Ascending aorta (tissue), 2 donors: ENCODE measurements at regions not wholly inside any gene's neighbourhood (a gene's known extent, or its start where the extent isn't known, plus 50 kb on each side); places are given as distances from the start of the nearest gene placed in this dataset.

Source experiments
- DNase-seq, 2 donors: peaks; one replicate each; pipeline ENCODE4 v3.0.0-alpha.2; 2019; ENCODE audit warnings: low spot score in 2 of 2
- H3K27ac ChIP-seq, 2 donors: fragments of 200-600 bp; sonication (generic); one replicate each; pipeline ENCODE4 v1.5.1; 2016 to 2017; ENCODE audit warnings: mild to moderate bottlenecking in 1 of 2
- H3K27me3 ChIP-seq: fragments of 200-600 bp; sonication (generic); one replicate; pipeline ENCODE4 v1.5.1; 2017
- H3K36me3 ChIP-seq, 2 donors: fragments of 200-600 bp; sonication (generic); one replicate each; pipeline ENCODE4 v1.5.1; 2016
- H3K4me1 ChIP-seq, 2 donors: fragments of 200-600 bp; sonication (generic); one replicate each; pipeline ENCODE4 v1.5.1; 2016 to 2017; ENCODE audit warnings: mild to moderate bottlenecking in 1 of 2
- H3K4me3 ChIP-seq, 2 donors: fragments of 200-600 bp; sonication (generic); one replicate each; pipeline ENCODE4 v1.5.1; 2016 to 2017; ENCODE audit warnings: mild to moderate bottlenecking in 1 of 2
- H3K9me3 ChIP-seq, 2 donors: fragments of 200-600 bp; sonication (generic); one replicate each; pipeline ENCODE4 v1.5.1; 2016
- intact Hi-C: fragments of 100-400 bp; cut with DNase I; formaldehyde crosslinking; loops from one replicate; pipeline ENCODE4 v1.15.1; 2023
- TF ChIP-seq, protein P1 (sequence below), 3 experiments: fragments of 200-600 bp in 2 of 3; fragments of 450-650 bp in 1 of 3; sonication (generic) in 2 of 3; IDR thresholded peaks; one replicate each; pipeline ENCODE4 v1.5.1; 2016 to 2019; ENCODE audit warnings: antibody characterized with exemption in 3 of 3, mild to moderate bottlenecking in 1 of 3, moderate library complexity in 1 of 3

DNA sequence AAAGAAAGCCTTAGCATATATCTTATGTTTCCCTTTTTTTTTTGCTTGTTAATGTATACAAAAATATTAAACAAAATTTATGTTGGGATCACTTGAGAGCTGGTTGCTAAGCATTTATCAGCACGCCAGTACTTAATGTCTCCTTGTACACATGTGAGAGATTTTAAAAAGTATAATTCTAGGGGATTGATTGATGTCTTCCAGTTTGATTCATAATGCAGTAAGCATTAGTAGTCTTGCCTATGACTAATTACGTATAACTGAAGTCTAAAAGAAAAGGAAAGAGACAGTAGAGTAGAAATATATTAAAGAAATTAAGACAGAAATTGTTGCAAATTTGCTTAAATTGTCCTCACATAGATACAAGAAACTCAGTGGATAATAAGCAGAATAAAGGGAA is 1630.4 kb upstream of the B3GALT2 start:
- TF ChIP-seq, protein P1, sequence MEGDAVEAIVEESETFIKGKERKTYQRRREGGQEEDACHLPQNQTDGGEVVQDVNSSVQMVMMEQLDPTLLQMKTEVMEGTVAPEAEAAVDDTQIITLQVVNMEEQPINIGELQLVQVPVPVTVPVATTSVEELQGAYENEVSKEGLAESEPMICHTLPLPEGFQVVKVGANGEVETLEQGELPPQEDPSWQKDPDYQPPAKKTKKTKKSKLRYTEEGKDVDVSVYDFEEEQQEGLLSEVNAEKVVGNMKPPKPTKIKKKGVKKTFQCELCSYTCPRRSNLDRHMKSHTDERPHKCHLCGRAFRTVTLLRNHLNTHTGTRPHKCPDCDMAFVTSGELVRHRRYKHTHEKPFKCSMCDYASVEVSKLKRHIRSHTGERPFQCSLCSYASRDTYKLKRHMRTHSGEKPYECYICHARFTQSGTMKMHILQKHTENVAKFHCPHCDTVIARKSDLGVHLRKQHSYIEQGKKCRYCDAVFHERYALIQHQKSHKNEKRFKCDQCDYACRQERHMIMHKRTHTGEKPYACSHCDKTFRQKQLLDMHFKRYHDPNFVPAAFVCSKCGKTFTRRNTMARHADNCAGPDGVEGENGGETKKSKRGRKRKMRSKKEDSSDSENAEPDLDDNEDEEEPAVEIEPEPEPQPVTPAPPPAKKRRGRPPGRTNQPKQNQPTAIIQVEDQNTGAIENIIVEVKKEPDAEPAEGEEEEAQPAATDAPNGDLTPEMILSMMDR (IDR thresholded peaks at IDR 0.05) = no peak
- H3K4me1 ChIP-seq = no peaks in the 10 kb centered on the region
- no peaks in the 10 kb centered on the region for H3K9me3 ChIP-seq
- DNase-seq = no peak
- no peaks in the 10 kb centered on the region for H3K27me3 ChIP-seq
- intact Hi-C loops = no loop called here
- H3K27ac ChIP-seq = no peak overlapping the region
- no peaks in the 10 kb centered on the region for H3K36me3 ChIP-seq
- no peak overlapping the region for H3K4me3 ChIP-seq

DNA sequence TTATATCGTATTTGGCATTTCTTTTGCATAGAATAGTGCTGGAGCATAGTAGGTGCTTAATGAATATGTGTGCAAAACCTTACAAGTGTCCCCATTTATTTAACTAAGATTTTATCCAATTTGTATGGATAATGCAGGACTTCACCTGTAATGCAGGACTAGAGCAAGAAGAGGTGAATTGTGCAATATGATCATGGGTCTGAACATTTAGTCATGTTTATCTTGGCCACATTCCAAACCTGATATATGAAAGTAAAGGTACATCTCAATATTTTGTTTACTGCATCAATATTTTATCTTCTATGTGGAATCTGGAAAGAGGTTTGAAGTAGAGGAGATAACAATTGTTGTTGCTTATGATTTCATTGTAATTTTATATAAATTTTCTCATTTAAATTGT is 1626.7 kb upstream of the B3GALT2 start:
- Histone ChIP-seq H3K27me3 (no peaks in the 10 kb centered on the region), H3K36me3 (no peaks in the 10 kb centered on the region)
- intact Hi-C loops = no loop called here

DNA sequence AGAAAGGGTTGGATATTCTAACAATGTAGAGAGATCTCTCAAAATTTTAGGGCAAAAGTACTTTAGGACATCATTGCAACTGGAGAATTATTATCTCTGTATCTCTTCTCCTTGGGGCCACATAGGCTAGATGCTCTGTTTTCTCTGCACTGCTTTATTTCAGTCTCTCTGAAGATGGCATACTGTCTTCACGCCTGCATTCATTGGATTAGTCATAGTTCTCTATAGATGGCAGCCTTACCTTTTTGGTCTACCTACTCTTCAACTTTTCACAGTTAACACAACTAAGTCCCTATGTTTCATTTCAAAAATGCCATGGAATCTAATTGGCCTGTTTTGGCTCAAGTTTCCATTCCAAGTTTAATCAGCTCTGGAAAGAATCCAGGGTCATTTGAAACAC is 1623.3 kb upstream of the B3GALT2 start:
- TF ChIP-seq, protein P1 (IDR thresholded peaks at IDR 0.05) = no peak
- intact Hi-C loops = no loop called here
- no peaks in the 10 kb centered on the region for H3K9me3 ChIP-seq
- no peaks in the 10 kb centered on the region for H3K4me1 ChIP-seq
- H3K27ac ChIP-seq = no peak overlapping the region
- H3K27me3 ChIP-seq = no peaks in the 10 kb centered on the region
- H3K36me3 ChIP-seq = no peaks in the 10 kb centered on the region
- H3K4me3 ChIP-seq = no peak overlapping the region
- no peak for DNase-seq

More for the DNA sequence above, 1626.7 kb upstream of the B3GALT2 start:
- no peak for DNase-seq
- Histone ChIP-seq H3K9me3 (no peaks in the 10 kb centered on the region), H3K4me1 (no peaks in the 10 kb centered on the region), H3K27ac (no peak overlapping the region), H3K4me3 (no peak overlapping the region)
- TF ChIP-seq, protein P1 (IDR thresholded peaks at IDR 0.05) = no peak

DNA sequence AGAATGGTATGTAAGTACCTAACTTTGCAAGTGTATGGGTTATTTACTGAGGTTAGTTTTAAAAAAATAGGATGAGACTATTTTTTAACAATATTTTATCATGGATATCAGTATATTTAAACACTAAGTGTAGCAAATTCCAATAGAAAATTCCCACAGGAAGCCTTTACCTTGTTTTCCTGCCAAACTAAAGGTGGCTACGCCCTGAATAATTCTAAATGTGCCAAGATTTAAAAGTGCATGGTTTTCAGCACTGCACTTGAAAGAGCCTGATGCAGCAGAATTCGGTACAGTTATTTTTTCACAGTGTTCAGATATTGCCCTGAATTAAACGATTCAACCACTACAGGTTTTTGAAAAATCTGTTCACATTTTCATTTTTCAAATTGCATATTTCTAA is 1622.8 kb upstream of the B3GALT2 start:
- no peaks in the 10 kb centered on the region for H3K36me3 ChIP-seq
- no peaks in the 10 kb centered on the region for H3K9me3 ChIP-seq
- TF ChIP-seq, protein P1 (IDR thresholded peaks at IDR 0.05) = no peak
- no peak overlapping the region for H3K4me3 ChIP-seq
- no peak overlapping the region for H3K27ac ChIP-seq
- no peaks in the 10 kb centered on the region for H3K4me1 ChIP-seq
- H3K27me3 ChIP-seq = no peaks in the 10 kb centered on the region
- intact Hi-C loops = no loop called here
- no peak for DNase-seq

DNA sequence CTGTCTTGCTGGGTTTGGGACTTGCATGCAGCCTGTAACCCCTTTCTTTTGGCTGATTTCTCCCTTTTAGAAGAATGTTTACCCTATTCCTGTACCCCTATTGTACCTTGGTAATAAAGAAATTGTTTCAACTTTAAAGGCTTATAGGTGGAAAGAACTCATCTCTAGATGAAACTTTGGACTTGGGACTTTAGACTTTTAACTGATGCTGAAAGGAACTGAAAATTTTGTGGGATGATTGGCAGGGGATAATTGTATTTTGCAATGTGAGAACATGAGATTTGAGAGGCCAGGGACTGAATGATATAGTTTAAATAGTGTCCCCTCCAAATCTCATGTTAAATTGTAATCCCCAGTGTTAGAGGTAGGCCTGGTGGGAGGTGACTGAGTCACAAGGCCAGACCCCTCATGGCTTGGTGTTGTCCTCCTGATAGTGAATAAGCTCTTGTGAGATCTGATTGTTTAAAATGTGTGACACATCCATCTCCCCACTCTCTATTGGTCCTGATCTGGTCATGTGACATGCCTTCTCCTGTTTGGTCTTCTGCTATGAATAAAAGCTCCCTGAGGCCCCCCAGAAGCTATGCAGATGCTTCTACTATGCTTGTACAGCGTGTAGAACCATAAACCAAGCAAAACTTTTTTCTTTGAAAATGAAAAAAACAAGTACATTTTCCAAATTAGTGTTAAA is 1621.3 kb upstream of the B3GALT2 start:
- H3K4me3 ChIP-seq = no peak overlapping the region
- H3K9me3 ChIP-seq = no peaks in the 10 kb centered on the region
- H3K27me3 ChIP-seq = no peaks in the 10 kb centered on the region
- intact Hi-C loops = no loop called here
- no peaks in the 10 kb centered on the region for H3K36me3 ChIP-seq
- H3K27ac ChIP-seq = no peak overlapping the region
- no peaks in the 10 kb centered on the region for H3K4me1 ChIP-seq
- no peak for DNase-seq
- TF ChIP-seq, protein P1 (IDR thresholded peaks at IDR 0.05) = no peak

DNA sequence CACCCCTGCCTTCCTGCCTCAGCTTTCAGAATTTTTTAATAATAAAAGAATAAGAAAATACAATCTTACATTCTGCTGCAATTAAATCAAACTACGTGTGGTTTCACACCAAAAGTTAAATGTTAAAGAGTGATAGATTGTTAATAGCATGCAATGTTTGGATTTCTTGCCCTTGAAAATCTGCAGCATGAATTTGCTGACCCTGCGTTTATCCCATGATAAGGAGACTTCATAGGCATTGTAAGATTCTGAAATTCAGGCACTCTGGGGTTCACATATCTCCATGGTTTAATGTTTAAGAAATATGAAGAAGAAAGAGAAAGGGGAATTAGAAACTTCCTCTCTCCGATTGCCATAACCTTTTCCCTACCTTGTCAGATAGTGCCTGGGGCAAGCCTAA is 1616.2 kb upstream of the B3GALT2 start:
- Histone ChIP-seq H3K9me3 (no peaks in the 10 kb centered on the region), H3K4me3 (no peak overlapping the region), H3K36me3 (no peaks in the 10 kb centered on the region), H3K27ac (no peak overlapping the region), H3K27me3 (no peaks in the 10 kb centered on the region), H3K4me1 (no peaks in the 10 kb centered on the region)
- TF ChIP-seq, protein P1 (IDR thresholded peaks at IDR 0.05) = no peak
- DNase-seq = no peak
- intact Hi-C loops = no loop called here
